Keratinocyte (primary cell): ENCODE measurements at regions not wholly inside any gene's neighbourhood (a gene's known extent, or its start where the extent isn't known, plus 50 kb on each side); places are given as distances from the start of the nearest gene placed in this dataset.

Experiments used
- DNase-seq: peaks from one replicate; pipeline ENCODE4 v3.0.0-alpha.2; 2011; ENCODE audit warnings: low read depth, missing footprints, low spot score
- FAIRE-seq: peaks from 2 replicates; lab custom pipeline; 2011; peaks lifted over from hg19 to GRCh38; lab: Jason Lieb, UNC
- H2AFZ ChIP-seq: 2 replicates; pipeline ENCODE4 v1.6.0; 2012; ENCODE audit warnings: low read length, control low read depth, inconsistent platforms; ENCODE audit not compliant: control insufficient read depth
- H3K27ac ChIP-seq: 2 replicates; pipeline ENCODE4 v1.5.1; 2011; ENCODE audit warnings: low read length; ENCODE audit not compliant: control insufficient read depth, insufficient read depth
- H3K27me3 ChIP-seq: 3 replicates; pipeline ENCODE4 v1.6.0; 2011; ENCODE audit warnings: low read length; ENCODE audit not compliant: control insufficient read depth, insufficient read depth; ENCODE audit errors: extremely low read depth
- H3K36me3 ChIP-seq, 2 experiments: 2 replicates in 1 of 2; 3 replicates in 1 of 2; pipeline ENCODE4 v1.5.1; 2011; ENCODE audit warnings: low read length in 2 of 2, mild to moderate bottlenecking in 1 of 2; ENCODE audit not compliant: control insufficient read depth in 2 of 2, insufficient read depth in 2 of 2; ENCODE audit errors: extremely low read depth in 1 of 2
- H3K4me1 ChIP-seq: 3 replicates; pipeline ENCODE4 v1.5.1; 2011; ENCODE audit warnings: low read length; ENCODE audit not compliant: control insufficient read depth, insufficient read depth; ENCODE audit errors: extremely low read depth
- H3K4me2 ChIP-seq: 3 replicates; pipeline ENCODE4 v1.6.0; 2011; ENCODE audit warnings: low read depth, low read length; ENCODE audit not compliant: control insufficient read depth, insufficient read depth; ENCODE audit errors: extremely low read depth
- H3K4me3 ChIP-seq, 3 experiments: fragments of 200-600 bp in 1 of 3; sonication (generic) in 1 of 3; 2 replicates in 2 of 3; 3 replicates in 1 of 3; pipeline ENCODE4 v1.5.1; 2011 to 2016; ENCODE audit warnings: low read length in 3 of 3, mild to moderate bottlenecking in 3 of 3, control low read depth in 2 of 3, inconsistent platforms in 1 of 3, low read depth in 1 of 3, mixed read lengths in 1 of 3, mixed run types in 1 of 3, moderate library complexity in 1 of 3; ENCODE audit not compliant: control insufficient read depth in 2 of 3, insufficient read depth in 2 of 3; ENCODE audit errors: extremely low read depth in 1 of 3
- H3K79me2 ChIP-seq: 2 replicates; pipeline ENCODE4 v1.6.0; 2012; ENCODE audit warnings: low read length; ENCODE audit not compliant: control insufficient read depth, insufficient read depth
- H3K9ac ChIP-seq: 3 replicates; pipeline ENCODE4 v1.6.0; 2011; ENCODE audit warnings: low read length; ENCODE audit not compliant: control insufficient read depth, insufficient read depth; ENCODE audit errors: extremely low read depth
- H3K9me1 ChIP-seq: 3 replicates; pipeline ENCODE4 v1.6.0; 2011; ENCODE audit warnings: low read length; ENCODE audit not compliant: control insufficient read depth, insufficient read depth; ENCODE audit errors: extremely low read depth
- H3K9me3 ChIP-seq: 2 replicates; pipeline ENCODE4 v1.5.1; 2012; ENCODE audit warnings: low read depth, low read length; ENCODE audit not compliant: control insufficient read depth
- H4K20me1 ChIP-seq: 3 replicates; pipeline ENCODE4 v1.6.0; 2011; ENCODE audit warnings: low read length; ENCODE audit not compliant: control insufficient read depth, insufficient read depth; ENCODE audit errors: extremely low read depth
- CTCF ChIP-seq, 3 experiments: IDR thresholded peaks in 1 of 3; conservative IDR thresholded peaks in 1 of 3; optimal IDR thresholded peaks in 1 of 3; 2 replicates in 2 of 3; 3 replicates in 1 of 3; pipeline versions ENCODE3 to v1.5.1; 2011; ENCODE audit warnings: low read length in 3 of 3, mild to moderate bottlenecking in 3 of 3, moderate library complexity in 2 of 3, control low read depth in 1 of 3, inconsistent platforms in 1 of 3; ENCODE audit not compliant: insufficient read depth in 2 of 3; ENCODE audit errors: extremely low read depth in 1 of 3
- EZH2 ChIP-seq: IDR thresholded peaks from one replicate; pipeline ENCODE4 v1.6.1; 2012; ENCODE audit warnings: inconsistent platforms, mild to moderate bottlenecking, low read length, moderate library complexity
- dilution Hi-C: fragments of 300-500 bp; cut with MboI; formaldehyde crosslinking; loops from one replicate; pipeline ENCODE4 v1.7.0; 2020; ENCODE audit warnings: low sequenced_read_pairs; ENCODE audit not compliant: extremely low pct_ligation_motif_present

GRCh38 chrX:69237236-69237635 is 72.0 kb upstream of the PJA1 start:
- H3K4me3 ChIP-seq: no peak overlapping the region
- DNase-seq (no peak), FAIRE-seq (no peak)
- no peak overlapping the region for H3K4me2 ChIP-seq
- no peaks in the 10 kb centered on the region for H3K79me2 ChIP-seq
- dilution Hi-C loops: no loop called here
- H3K9me1 ChIP-seq: no peaks in the 10 kb centered on the region
- no peak overlapping the region for H3K27ac ChIP-seq
- no peak for TF ChIP-seq CTCF (optimal IDR thresholded peaks at IDR 0.05 in 1 of 3, IDR thresholded peaks at IDR 0.05 in 1 of 3, conservative IDR thresholded peaks at IDR 0.05 in 1 of 3; ENCODE audit: extremely low read depth in 1 of 3, insufficient read depth in 2 of 3, low read length in 3 of 3)
- no peak for TF ChIP-seq EZH2
- no peak overlapping the region for H3K9ac ChIP-seq
- no peaks in the 10 kb centered on the region for H3K27me3 ChIP-seq
- H4K20me1 ChIP-seq: no peaks in the 10 kb centered on the region
- no peak overlapping the region for H2AFZ ChIP-seq
- H3K36me3 ChIP-seq: no peaks in the 10 kb centered on the region
- peaks cover 3% of the 10 kb centered on the region for H3K9me3 ChIP-seq
- H3K4me1 ChIP-seq: peaks cover 12% of the 10 kb centered on the region

- H3K27ac ChIP-seq: no peak overlapping the region
- H3K79me2 ChIP-seq: no peaks in the 10 kb centered on the region
- H3K4me1 ChIP-seq: peaks cover 12% of the 10 kb centered on the region
- no peak for DNase-seq
- no peak overlapping the region for H2AFZ ChIP-seq
- dilution Hi-C loops: no loop called here
- no peaks in the 10 kb centered on the region for H3K27me3 ChIP-seq
- no peak for TF ChIP-seq CTCF (optimal IDR thresholded peaks at IDR 0.05 in 1 of 3, IDR thresholded peaks at IDR 0.05 in 1 of 3, conservative IDR thresholded peaks at IDR 0.05 in 1 of 3; ENCODE audit: extremely low read depth in 1 of 3, insufficient read depth in 2 of 3, low read length in 3 of 3)
- TF ChIP-seq EZH2: no peak
- no peaks in the 10 kb centered on the region for H3K9me1 ChIP-seq
- H3K9me3 ChIP-seq: peaks cover 4% of the 10 kb centered on the region
- FAIRE-seq: peak; percentile 41
- no peaks in the 10 kb centered on the region for H4K20me1 ChIP-seq
- H3K36me3 ChIP-seq: no peaks in the 10 kb centered on the region
- no peak overlapping the region for H3K9ac ChIP-seq
- H3K4me3 ChIP-seq: no peak overlapping the region
- H3K4me2 ChIP-seq: no peak overlapping the region
These were observed 71.4 kb upstream of the PJA1 start for GRCh38 chrX:69236641-69237040.
